Ectodermal cell (in vitro differentiated cells): ENCODE measurements at regions not wholly inside any gene's neighbourhood (a gene's known extent, or its start where the extent isn't known, plus 50 kb on each side); places are given as distances from the start of the nearest gene placed in this dataset.

ENCODE experiments used
- H3K27ac ChIP-seq: 2 replicates; pipeline ENCODE4 v1.7.0; 2013; ENCODE audit warnings: mild to moderate bottlenecking, low read depth, low read length; ENCODE audit not compliant: insufficient read depth, poor library complexity, severe bottlenecking
- H3K27me3 ChIP-seq: 2 replicates; pipeline ENCODE4 v1.7.0; 2013; ENCODE audit warnings: mild to moderate bottlenecking, low read length; ENCODE audit not compliant: insufficient read depth, control insufficient read depth, poor library complexity, severe bottlenecking
- H3K36me3 ChIP-seq: one replicate; pipeline ENCODE4 v1.7.0; 2013; ENCODE audit warnings: low read length; ENCODE audit not compliant: control insufficient read depth, insufficient read depth
- H3K4me1 ChIP-seq: one replicate; pipeline ENCODE4 v1.7.0; 2013; ENCODE audit warnings: low read length; ENCODE audit not compliant: control insufficient read depth, insufficient read depth
- H3K4me3 ChIP-seq: 2 replicates; pipeline ENCODE4 v1.7.0; 2013; ENCODE audit warnings: low read depth, low read length, control low read depth; ENCODE audit not compliant: insufficient read depth
- H3K9me3 ChIP-seq: 2 replicates; pipeline ENCODE4 v1.7.0; 2013; ENCODE audit warnings: mild to moderate bottlenecking, low read length, moderate library complexity; ENCODE audit not compliant: control insufficient read depth
- WGBS, 2 experiments: methylation state at CpG; one replicate each; pipeline ENCODE4 v1.1.7; 2013; ENCODE audit warnings: missing lambda C conversion rate in 2 of 2; 5-methylcytosine and 5-hydroxymethylcytosine counted together

DNA sequence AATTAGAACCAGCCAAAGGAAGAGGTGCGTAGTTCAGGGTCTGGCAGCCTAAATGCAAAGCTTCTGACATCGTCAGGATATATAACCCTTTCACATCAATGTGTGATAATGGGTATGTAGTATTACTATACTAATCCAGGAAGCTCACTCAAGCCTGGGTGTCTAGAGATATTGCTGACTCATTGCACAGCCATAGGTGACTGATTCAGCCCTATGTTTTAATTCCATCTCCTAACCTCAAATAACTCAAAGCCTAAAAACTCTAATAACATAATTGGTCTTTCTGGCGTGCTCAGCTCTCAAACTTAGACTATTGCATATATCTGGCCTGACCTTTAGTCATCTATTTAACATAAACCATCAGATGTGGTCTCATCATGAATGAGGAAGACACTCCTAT is 658.4 kb downstream of the TBC1D32 start:
- Histone ChIP-seq H3K9me3 (no peaks in the 10 kb centered on the region), H3K27me3 (no peaks in the 10 kb centered on the region), H3K27ac (no peak overlapping the region), H3K4me3 (no peak overlapping the region), H3K4me1 (no peaks in the 10 kb centered on the region), H3K36me3 (no peaks in the 10 kb centered on the region)
- 90 to 92% methylated on average over 3 of the region's 3 CpGs for WGBS, 2 experiments

DNA sequence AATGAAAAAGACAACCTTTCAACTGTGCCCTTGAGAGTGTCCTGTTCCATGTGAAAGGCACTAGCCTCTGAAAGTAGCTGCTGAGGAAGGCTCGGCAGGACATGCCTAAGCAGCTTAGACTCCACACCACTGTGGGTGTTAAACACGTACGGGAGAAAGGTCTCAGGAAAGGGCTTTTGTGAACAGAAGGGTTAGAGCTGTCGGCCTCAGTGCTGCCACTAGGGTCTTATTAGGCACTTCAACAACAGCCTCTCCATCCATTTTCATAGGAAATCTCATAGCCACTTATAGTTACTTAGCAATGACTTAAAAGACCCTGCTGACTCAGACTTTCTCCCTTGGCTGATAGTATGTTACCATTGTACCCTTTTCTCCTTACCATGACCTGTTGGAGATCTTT is 662.8 kb downstream of the TBC1D32 start:
- no peaks in the 10 kb centered on the region for H3K36me3 ChIP-seq

DNA sequence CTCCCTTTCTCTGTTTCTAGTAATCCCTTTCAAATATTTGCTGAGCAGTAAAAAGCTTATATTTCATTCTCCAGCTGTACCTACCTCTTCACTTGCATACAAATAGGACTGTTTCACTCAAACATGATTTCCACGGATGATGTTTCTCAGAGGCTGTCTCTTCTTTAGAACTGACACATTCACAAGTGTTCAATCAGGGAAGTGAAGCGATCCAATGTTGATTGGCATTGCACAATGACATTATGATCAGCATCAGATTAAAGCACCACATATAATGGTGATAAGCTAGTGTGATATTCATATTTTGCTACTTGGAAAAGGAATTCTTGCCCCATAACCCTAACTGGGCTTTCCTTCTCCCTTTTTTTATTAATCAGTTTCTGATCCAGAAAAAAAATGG is 681.8 kb downstream of the TBC1D32 start:
- Histone ChIP-seq H3K27ac (no peak overlapping the region), H3K27me3 (no peaks in the 10 kb centered on the region), H3K36me3 (no peaks in the 10 kb centered on the region), H3K9me3 (no peaks in the 10 kb centered on the region), H3K4me3 (no peak overlapping the region), H3K4me1 (no peaks in the 10 kb centered on the region)
- WGBS, 2 experiments, result 94 to 97% methylated on average over 2 of the region's 2 CpGs

More for the DNA sequence above, 662.8 kb downstream of the TBC1D32 start:
- Histone ChIP-seq H3K27ac (no peak overlapping the region), H3K9me3 (no peaks in the 10 kb centered on the region), H3K27me3 (no peaks in the 10 kb centered on the region), H3K4me1 (no peaks in the 10 kb centered on the region), H3K4me3 (no peak overlapping the region)
- 14 to 15% methylated on average over 4 of the region's 4 CpGs for WGBS, 2 experiments

DNA sequence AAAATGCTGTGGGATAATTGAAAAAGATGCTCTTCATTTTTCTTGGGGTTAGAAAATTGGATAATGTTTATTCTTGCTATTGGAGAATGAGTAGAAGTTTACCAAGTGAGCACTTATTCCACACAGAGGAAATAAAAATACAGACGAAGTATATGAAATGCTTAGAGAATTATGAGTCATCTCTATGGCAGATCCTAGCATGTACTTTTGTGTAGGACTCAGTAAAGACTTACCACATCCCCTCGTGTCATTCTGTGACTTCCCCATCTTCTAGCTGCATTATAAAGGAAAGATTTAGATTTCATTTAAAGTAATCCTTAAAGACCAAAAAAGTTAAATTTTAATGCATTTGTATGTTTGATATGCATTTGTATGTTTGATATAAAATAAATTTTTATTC is 685.6 kb downstream of the TBC1D32 start:
- WGBS, 2 experiments, result 45 to 100% methylated on average over 1 to 2 of the region's 2 CpGs
- Histone ChIP-seq H3K9me3 (no peaks in the 10 kb centered on the region), H3K27ac (no peak overlapping the region), H3K4me1 (no peaks in the 10 kb centered on the region), H3K27me3 (no peaks in the 10 kb centered on the region), H3K4me3 (no peak overlapping the region), H3K36me3 (no peaks in the 10 kb centered on the region)

DNA sequence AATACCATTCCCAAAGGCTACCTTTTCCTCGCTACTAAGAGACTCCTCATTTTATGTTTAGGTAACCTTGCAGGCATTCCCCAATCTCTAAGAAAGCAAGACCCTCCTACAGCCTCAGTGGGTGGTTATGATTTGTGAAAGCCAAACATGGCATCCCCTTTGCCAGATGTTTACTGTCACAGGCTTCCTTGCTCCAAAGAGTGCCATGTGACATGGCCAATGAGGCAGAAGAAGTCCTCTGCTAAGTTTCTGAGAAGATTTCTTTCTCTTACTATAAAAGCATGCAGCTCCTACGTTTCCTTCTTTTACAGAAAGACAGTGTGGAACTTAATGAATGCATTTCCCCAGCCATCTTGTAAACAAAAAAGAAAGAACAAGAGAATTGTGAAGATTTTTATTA is 688.2 kb downstream of the TBC1D32 start:
- H3K4me3 ChIP-seq, result no peak overlapping the region
- no peaks in the 10 kb centered on the region for H3K36me3 ChIP-seq
- H3K27ac ChIP-seq, result no peak overlapping the region
- H3K9me3 ChIP-seq, result no peaks in the 10 kb centered on the region
- WGBS, 2 experiments, result 40 to 50% methylated on average over 1 of the region's 2 CpGs
- H3K27me3 ChIP-seq, result no peaks in the 10 kb centered on the region
- no peaks in the 10 kb centered on the region for H3K4me1 ChIP-seq

DNA sequence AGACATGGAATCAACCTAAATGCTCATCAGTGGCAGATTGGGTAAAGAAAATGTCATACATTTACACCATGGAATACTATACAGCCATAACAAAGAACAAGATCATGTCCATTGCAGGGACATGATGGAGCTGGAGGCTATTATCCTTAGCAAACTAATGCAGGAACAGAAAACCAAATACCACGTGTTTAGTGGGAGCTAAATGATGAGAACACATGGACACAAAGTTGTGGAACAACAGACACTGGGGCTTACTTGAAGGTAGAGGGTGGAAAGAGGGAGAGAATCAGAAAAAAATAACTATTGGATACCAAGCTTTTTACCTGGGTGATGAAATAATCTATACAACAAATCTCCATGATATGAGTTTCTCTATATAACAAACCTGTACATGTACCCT is 701.3 kb downstream of the TBC1D32 start:
- Histone ChIP-seq H3K27ac (no peak overlapping the region), H3K4me1 (no peaks in the 10 kb centered on the region), H3K27me3 (no peaks in the 10 kb centered on the region), H3K36me3 (no peaks in the 10 kb centered on the region), H3K4me3 (no peak overlapping the region), H3K9me3 (no peaks in the 10 kb centered on the region)
- WGBS, 2 experiments, result 76 to 94% methylated on average over 1 of the region's 1 CpG

DNA sequence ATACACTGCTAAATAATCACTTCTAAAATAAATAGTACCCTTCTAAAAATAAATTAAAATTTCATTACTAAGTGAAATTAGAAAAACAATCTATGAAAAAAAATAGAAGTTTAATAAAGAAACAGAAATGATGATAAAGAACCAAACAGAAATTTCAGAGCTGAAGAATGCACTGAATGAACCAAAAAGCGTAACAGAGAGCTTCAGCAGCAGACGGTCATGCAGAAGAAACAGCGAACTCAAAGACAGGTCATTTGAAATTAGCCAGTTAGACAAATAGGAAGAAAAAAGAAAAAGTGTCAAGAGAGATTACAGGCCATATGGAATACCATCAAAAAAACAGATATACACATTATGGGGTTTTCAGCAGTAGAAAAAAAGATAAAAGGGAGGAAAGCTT is 706.7 kb downstream of the TBC1D32 start:
- no peaks in the 10 kb centered on the region for H3K27me3 ChIP-seq
- no peak overlapping the region for H3K27ac ChIP-seq
- H3K4me1 ChIP-seq, result no peaks in the 10 kb centered on the region
- no peak overlapping the region for H3K4me3 ChIP-seq
- no peaks in the 10 kb centered on the region for H3K9me3 ChIP-seq
- H3K36me3 ChIP-seq, result no peaks in the 10 kb centered on the region
- 90 to 92% methylated on average over 3 of the region's 3 CpGs for WGBS, 2 experiments

DNA sequence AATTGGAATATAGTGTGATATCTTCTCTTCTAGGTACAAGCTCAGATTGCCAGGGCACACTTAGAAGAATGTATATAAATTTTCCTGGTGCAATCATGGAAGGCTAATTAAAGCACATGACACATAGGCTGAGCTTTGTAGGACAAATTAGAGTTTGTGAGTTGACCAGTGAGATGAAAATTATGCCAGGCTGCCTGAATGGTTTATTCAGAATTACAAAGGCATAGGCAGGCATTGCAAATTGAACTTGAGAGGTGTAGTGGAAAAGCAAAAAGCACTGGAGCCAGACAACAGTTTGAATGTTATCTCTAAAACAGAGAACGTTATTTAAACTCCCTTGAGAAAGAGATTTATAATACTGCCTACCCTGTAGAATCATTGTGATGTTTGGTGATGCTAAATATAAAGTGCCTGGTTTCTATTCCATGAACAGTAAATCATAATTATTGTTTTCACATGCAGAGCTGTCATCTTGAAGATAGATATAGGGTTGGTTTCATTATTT is 712.1 kb downstream of the TBC1D32 start:
- H3K4me1 ChIP-seq, result no peaks in the 10 kb centered on the region
- no peaks in the 10 kb centered on the region for H3K9me3 ChIP-seq
- H3K36me3 ChIP-seq, result no peaks in the 10 kb centered on the region
- H3K4me3 ChIP-seq, result no peak overlapping the region
- 67% methylated on average over 1 of the region's 1 CpG; no CpG with 5 or more reads in 1 of the 2 experiments for WGBS, 2 experiments
- H3K27ac ChIP-seq, result no peak overlapping the region
- no peaks in the 10 kb centered on the region for H3K27me3 ChIP-seq

DNA sequence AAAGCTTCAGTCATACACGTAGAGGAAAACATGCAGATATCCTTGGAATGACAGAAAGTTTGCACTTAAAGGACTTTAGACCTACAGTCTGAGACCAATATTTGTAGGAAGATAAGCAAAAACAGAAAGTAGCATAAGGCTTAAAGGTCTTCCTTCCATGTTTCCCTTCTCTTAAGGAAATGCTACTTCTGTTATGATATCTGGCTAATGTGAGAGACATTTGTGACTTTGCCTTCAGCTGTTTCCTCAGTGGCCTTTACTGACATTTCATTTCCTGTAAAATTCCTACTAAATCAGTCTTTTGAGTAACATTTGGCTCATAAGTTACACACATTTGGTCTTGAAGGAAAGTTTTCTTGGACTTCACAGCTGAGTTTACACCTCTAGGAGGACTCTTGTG is 713.4 kb downstream of the TBC1D32 start:
- 97 to 100% methylated on average over 1 of the region's 1 CpG for WGBS, 2 experiments
- no peak overlapping the region for H3K27ac ChIP-seq
- H3K4me3 ChIP-seq, result no peak overlapping the region
- no peaks in the 10 kb centered on the region for H3K36me3 ChIP-seq
- no peaks in the 10 kb centered on the region for H3K4me1 ChIP-seq
- H3K27me3 ChIP-seq, result no peaks in the 10 kb centered on the region
- no peaks in the 10 kb centered on the region for H3K9me3 ChIP-seq

DNA sequence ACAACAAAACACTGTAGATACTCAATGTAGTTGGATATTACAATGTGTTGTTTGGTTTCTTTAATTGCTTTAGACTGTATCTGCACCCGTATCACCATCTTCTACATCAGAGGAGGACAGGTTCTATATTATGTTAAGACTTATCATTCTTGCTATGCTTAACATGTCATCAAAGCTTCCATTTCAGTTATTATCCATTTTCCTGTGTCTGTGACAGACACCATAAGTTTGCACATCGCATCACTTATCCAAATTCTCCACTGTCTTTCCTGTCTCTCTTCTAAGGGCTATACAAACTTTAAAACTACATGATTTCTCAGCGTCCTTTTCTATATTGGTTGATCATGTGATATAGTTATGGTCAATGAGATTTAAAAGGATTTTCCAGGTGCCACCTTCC is 719.0 kb downstream of the TBC1D32 start:
- H3K36me3 ChIP-seq, result no peaks in the 10 kb centered on the region
- no peak overlapping the region for H3K4me3 ChIP-seq
- H3K27ac ChIP-seq, result no peak overlapping the region
- 90 to 100% methylated on average over 1 to 3 of the region's 3 CpGs for WGBS, 2 experiments
- H3K27me3 ChIP-seq, result no peaks in the 10 kb centered on the region
- H3K4me1 ChIP-seq, result no peaks in the 10 kb centered on the region
- no peaks in the 10 kb centered on the region for H3K9me3 ChIP-seq

DNA sequence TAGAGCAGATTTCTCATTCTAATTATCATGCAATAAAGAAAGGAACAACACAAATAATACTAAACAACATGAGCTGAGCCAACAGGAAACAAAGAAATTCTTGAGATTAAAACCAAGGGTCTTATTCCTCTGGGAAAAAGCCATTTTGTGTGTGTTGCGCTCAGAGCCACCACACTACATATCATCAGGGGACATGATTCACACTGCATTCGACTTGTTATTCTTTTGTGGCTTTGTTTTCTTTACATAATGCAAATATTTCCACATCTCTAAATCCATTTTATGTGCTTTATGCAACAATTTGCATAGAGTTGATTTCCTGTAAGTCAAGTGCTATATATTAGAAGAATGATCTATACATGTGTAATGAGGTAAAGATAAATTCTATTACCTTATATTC is 719.6 kb downstream of the TBC1D32 start:
- WGBS, 2 experiments, result 83 to 92% methylated on average over 1 to 2 of the region's 2 CpGs
- Histone ChIP-seq H3K4me1 (no peaks in the 10 kb centered on the region), H3K27ac (no peak overlapping the region), H3K4me3 (no peak overlapping the region), H3K27me3 (no peaks in the 10 kb centered on the region), H3K9me3 (no peaks in the 10 kb centered on the region), H3K36me3 (no peaks in the 10 kb centered on the region)
